ENCODE measurements at regions not wholly inside any gene's neighbourhood (a gene's known extent, or its start where the extent isn't known, plus 50 kb on each side); places are given as distances from the start of the nearest gene placed in this dataset.

GRCh38 chr5:4862500-4862899, 277.6 kb upstream of the ADAMTS16 start:
- Histone ChIP-seq H3K18ac (ENCODE audit: low read length) (no peak overlapping the region), H4K8ac (ENCODE audit: low read depth, low read length) (no peak overlapping the region), H3K36me3 (ENCODE audit: control insufficient read depth, insufficient read depth, low read length) (no peaks in the 10 kb centered on the region), H3K27me3 (ENCODE audit: insufficient read depth, low read length, poor library complexity) (no peaks in the 10 kb centered on the region), H2BK5ac (ENCODE audit: low read length) (no peak overlapping the region), H3K79me2 (ENCODE audit: control insufficient read depth, insufficient read depth, low read length) (no peaks in the 10 kb centered on the region), H3K4me1 (ENCODE audit: control insufficient read depth, low read depth, low read length) (no peaks in the 10 kb centered on the region), H3K27ac (ENCODE audit: low read depth, low read length) (no peak overlapping the region), H3K4ac (ENCODE audit: low read depth, low read length) (no peak overlapping the region), H2AK5ac (ENCODE audit: low read length) (no peak overlapping the region), H2BK15ac (replicated peaks; ENCODE audit: low read depth) (no peak overlapping the region), H3K4me3 (ENCODE audit: low read length) (no peak overlapping the region), H3K9ac (ENCODE audit: low read length) (no peak overlapping the region), H3K4me2 (ENCODE audit: low read length) (no peak overlapping the region), H4K5ac (ENCODE audit: low read length) (no peak overlapping the region), H3K56ac (ENCODE audit: low read length) (no peak overlapping the region), H3K79me1 (ENCODE audit: low read length) (no peaks in the 10 kb centered on the region), H2BK120ac (ENCODE audit: low read depth, low read length) (no peak overlapping the region), H3K23ac (ENCODE audit: low read length) (no peak overlapping the region)
- DNase-seq: peak; percentile 59
- no CpG with 5 or more reads among the region's 1 CpG for WGBS (ENCODE audit: extremely low coverage, insufficient coverage, low lambda C conversion rate)

GRCh38 chr5:4866131-4866659, 273.9 kb upstream of the ADAMTS16 start:
- no peak overlapping the region for H3K4me3 ChIP-seq (ENCODE audit: low read length)
- H2BK5ac ChIP-seq (ENCODE audit: low read length): no peak overlapping the region
- H4K8ac ChIP-seq (ENCODE audit: low read depth, low read length): no peak overlapping the region
- no peak overlapping the region for H2BK120ac ChIP-seq (ENCODE audit: low read depth, low read length)
- no peak overlapping the region for H2BK15ac ChIP-seq (replicated peaks; ENCODE audit: low read depth)
- no peaks in the 10 kb centered on the region for H3K79me1 ChIP-seq (ENCODE audit: low read length)
- no peak overlapping the region for H3K9ac ChIP-seq (ENCODE audit: low read length)
- no peak overlapping the region for H3K18ac ChIP-seq (ENCODE audit: low read length)
- no peak overlapping the region for H3K27ac ChIP-seq (ENCODE audit: low read depth, low read length)
- no peak overlapping the region for H2AK5ac ChIP-seq (ENCODE audit: low read length)
- DNase-seq: no peak
- no peaks in the 10 kb centered on the region for H3K4me1 ChIP-seq (ENCODE audit: control insufficient read depth, low read depth, low read length)
- no peaks in the 10 kb centered on the region for H3K79me2 ChIP-seq (ENCODE audit: control insufficient read depth, insufficient read depth, low read length)
- H3K4ac ChIP-seq (ENCODE audit: low read depth, low read length): no peak overlapping the region
- no peaks in the 10 kb centered on the region for H3K36me3 ChIP-seq (ENCODE audit: control insufficient read depth, insufficient read depth, low read length)
- H3K4me2 ChIP-seq (ENCODE audit: low read length): no peak overlapping the region
- H3K23ac ChIP-seq (ENCODE audit: low read length): no peak overlapping the region
- no peak overlapping the region for H3K56ac ChIP-seq (ENCODE audit: low read length)
- WGBS (ENCODE audit: extremely low coverage, insufficient coverage, low lambda C conversion rate): no CpG with 5 or more reads among the region's 49 CpGs
- H3K27me3 ChIP-seq (ENCODE audit: insufficient read depth, low read length, poor library complexity): no peaks in the 10 kb centered on the region
- H4K5ac ChIP-seq (ENCODE audit: low read length): no peak overlapping the region

- Histone ChIP-seq H2BK120ac (ENCODE audit: low read depth, low read length) (no peak overlapping the region), H4K8ac (ENCODE audit: low read depth, low read length) (no peak overlapping the region), H3K56ac (ENCODE audit: low read length) (no peak overlapping the region), H2BK5ac (ENCODE audit: low read length) (no peak overlapping the region), H3K79me1 (ENCODE audit: low read length) (no peaks in the 10 kb centered on the region), H4K5ac (ENCODE audit: low read length) (no peak overlapping the region), H3K4me3 (ENCODE audit: low read length) (no peak overlapping the region), H3K4me2 (ENCODE audit: low read length) (no peak overlapping the region), H3K27ac (ENCODE audit: low read depth, low read length) (no peak overlapping the region), H3K27me3 (ENCODE audit: insufficient read depth, low read length, poor library complexity) (no peaks in the 10 kb centered on the region), H2AK5ac (ENCODE audit: low read length) (no peak overlapping the region), H2BK15ac (replicated peaks; ENCODE audit: low read depth) (no peak overlapping the region), H3K36me3 (ENCODE audit: control insufficient read depth, insufficient read depth, low read length) (no peaks in the 10 kb centered on the region), H3K18ac (ENCODE audit: low read length) (no peak overlapping the region), H3K4ac (ENCODE audit: low read depth, low read length) (no peak overlapping the region), H3K9ac (ENCODE audit: low read length) (no peak overlapping the region), H3K79me2 (ENCODE audit: control insufficient read depth, insufficient read depth, low read length) (no peaks in the 10 kb centered on the region), H3K4me1 (ENCODE audit: control insufficient read depth, low read depth, low read length) (no peaks in the 10 kb centered on the region), H3K23ac (ENCODE audit: low read length) (no peak overlapping the region)
- no CpG with 5 or more reads among the region's 21 CpGs for WGBS (ENCODE audit: extremely low coverage, insufficient coverage, low lambda C conversion rate)
- DNase-seq: no peak
Measured at GRCh38 chr5:4866817-4867216, 273.3 kb upstream of the ADAMTS16 start.

- H4K5ac ChIP-seq (ENCODE audit: low read length): no peak overlapping the region
- no peak overlapping the region for H3K27ac ChIP-seq (ENCODE audit: low read depth, low read length)
- H2BK5ac ChIP-seq (ENCODE audit: low read length): no peak overlapping the region
- no peak overlapping the region for H3K4ac ChIP-seq (ENCODE audit: low read depth, low read length)
- H3K4me2 ChIP-seq (ENCODE audit: low read length): no peak overlapping the region
- no peaks in the 10 kb centered on the region for H3K79me2 ChIP-seq (ENCODE audit: control insufficient read depth, insufficient read depth, low read length)
- H3K18ac ChIP-seq (ENCODE audit: low read length): no peak overlapping the region
- H3K79me1 ChIP-seq (ENCODE audit: low read length): no peaks in the 10 kb centered on the region
- no peaks in the 10 kb centered on the region for H3K4me1 ChIP-seq (ENCODE audit: control insufficient read depth, low read depth, low read length)
- no peaks in the 10 kb centered on the region for H3K36me3 ChIP-seq (ENCODE audit: control insufficient read depth, insufficient read depth, low read length)
- H3K4me3 ChIP-seq (ENCODE audit: low read length): no peak overlapping the region
- no peak overlapping the region for H2AK5ac ChIP-seq (ENCODE audit: low read length)
- H2BK120ac ChIP-seq (ENCODE audit: low read depth, low read length): no peak overlapping the region
- H2BK15ac ChIP-seq (replicated peaks; ENCODE audit: low read depth): no peak overlapping the region
- no peak overlapping the region for H4K8ac ChIP-seq (ENCODE audit: low read depth, low read length)
- no CpG with 5 or more reads among the region's 9 CpGs for WGBS (ENCODE audit: extremely low coverage, insufficient coverage, low lambda C conversion rate)
- no peak overlapping the region for H3K9ac ChIP-seq (ENCODE audit: low read length)
- H3K23ac ChIP-seq (ENCODE audit: low read length): no peak overlapping the region
- DNase-seq: peak; percentile 67
- H3K27me3 ChIP-seq (ENCODE audit: insufficient read depth, low read length, poor library complexity): no peaks in the 10 kb centered on the region
- no peak overlapping the region for H3K56ac ChIP-seq (ENCODE audit: low read length)
Measured at GRCh38 chr5:4868140-4868735, 271.9 kb upstream of the ADAMTS16 start.

- Histone ChIP-seq H3K23ac (ENCODE audit: low read length) (no peak overlapping the region), H4K8ac (ENCODE audit: low read depth, low read length) (no peak overlapping the region), H2BK15ac (replicated peaks; ENCODE audit: low read depth) (no peak overlapping the region), H4K5ac (ENCODE audit: low read length) (no peak overlapping the region), H3K79me2 (ENCODE audit: control insufficient read depth, insufficient read depth, low read length) (no peaks in the 10 kb centered on the region), H3K4me3 (ENCODE audit: low read length) (no peak overlapping the region), H2BK120ac (ENCODE audit: low read depth, low read length) (no peak overlapping the region), H3K36me3 (ENCODE audit: control insufficient read depth, insufficient read depth, low read length) (no peaks in the 10 kb centered on the region), H3K27ac (ENCODE audit: low read depth, low read length) (no peak overlapping the region), H3K56ac (ENCODE audit: low read length) (no peak overlapping the region), H3K4me2 (ENCODE audit: low read length) (no peak overlapping the region), H3K27me3 (ENCODE audit: insufficient read depth, low read length, poor library complexity) (no peaks in the 10 kb centered on the region), H3K9ac (ENCODE audit: low read length) (no peak overlapping the region), H3K4ac (ENCODE audit: low read depth, low read length) (no peak overlapping the region), H3K18ac (ENCODE audit: low read length) (no peak overlapping the region), H3K79me1 (ENCODE audit: low read length) (no peaks in the 10 kb centered on the region), H2AK5ac (ENCODE audit: low read length) (no peak overlapping the region), H3K4me1 (ENCODE audit: control insufficient read depth, low read depth, low read length) (no peaks in the 10 kb centered on the region), H2BK5ac (ENCODE audit: low read length) (no peak overlapping the region)
- WGBS (ENCODE audit: extremely low coverage, insufficient coverage, low lambda C conversion rate): no CpG with 5 or more reads among the region's 8 CpGs
- no peak for DNase-seq
Measured at GRCh38 chr5:4873652-4874051, 266.5 kb upstream of the ADAMTS16 start.

- no peak overlapping the region for H2BK15ac ChIP-seq (replicated peaks; ENCODE audit: low read depth)
Measured at GRCh38 chr5:4874097-4874496, 266.0 kb upstream of the ADAMTS16 start.

More at GRCh38 chr5:4874097-4874496, 266.0 kb upstream of the ADAMTS16 start:
- H2BK5ac ChIP-seq (ENCODE audit: low read length): no peak overlapping the region
- no peak for DNase-seq
- no peak overlapping the region for H3K23ac ChIP-seq (ENCODE audit: low read length)
- H3K9ac ChIP-seq (ENCODE audit: low read length): no peak overlapping the region
- H2AK5ac ChIP-seq (ENCODE audit: low read length): no peak overlapping the region
- no CpG with 5 or more reads among the region's 10 CpGs for WGBS (ENCODE audit: extremely low coverage, insufficient coverage, low lambda C conversion rate)
- H3K36me3 ChIP-seq (ENCODE audit: control insufficient read depth, insufficient read depth, low read length): no peaks in the 10 kb centered on the region
- H3K79me1 ChIP-seq (ENCODE audit: low read length): no peaks in the 10 kb centered on the region
- H3K18ac ChIP-seq (ENCODE audit: low read length): no peak overlapping the region
- no peak overlapping the region for H4K5ac ChIP-seq (ENCODE audit: low read length)
- H3K4ac ChIP-seq (ENCODE audit: low read depth, low read length): no peak overlapping the region
- no peak overlapping the region for H3K56ac ChIP-seq (ENCODE audit: low read length)
- no peaks in the 10 kb centered on the region for H3K4me1 ChIP-seq (ENCODE audit: control insufficient read depth, low read depth, low read length)
- H3K4me3 ChIP-seq (ENCODE audit: low read length): no peak overlapping the region
- no peak overlapping the region for H2BK120ac ChIP-seq (ENCODE audit: low read depth, low read length)
- no peaks in the 10 kb centered on the region for H3K27me3 ChIP-seq (ENCODE audit: insufficient read depth, low read length, poor library complexity)
- H4K8ac ChIP-seq (ENCODE audit: low read depth, low read length): no peak overlapping the region
- no peaks in the 10 kb centered on the region for H3K79me2 ChIP-seq (ENCODE audit: control insufficient read depth, insufficient read depth, low read length)
- no peak overlapping the region for H3K4me2 ChIP-seq (ENCODE audit: low read length)
- no peak overlapping the region for H3K27ac ChIP-seq (ENCODE audit: low read depth, low read length)
